ENCODE measurements at regions not wholly inside any gene's neighbourhood (a gene's known extent, or its start where the extent isn't known, plus 50 kb on each side); places are given as distances from the start of the nearest gene placed in this dataset.
"Not testable (repeated sequence)": the region's sequence is repeated elsewhere in the genome, so short reads cannot be mapped to it uniquely, and the experiment has no call there.

- H3K27ac ChIP-seq = no peak overlapping the region
- H3K9me3 ChIP-seq = no peaks in the 10 kb centered on the region
- no peak overlapping the region for H3K4me3 ChIP-seq
- no peak for DNase-seq
- no peaks in the 10 kb centered on the region for H3K27me3 ChIP-seq
- TF ChIP-seq POLR2A (IDR thresholded peaks at IDR 0.05) (no peak), CTCF (IDR thresholded peaks at IDR 0.05) (no peak), EP300 (IDR thresholded peaks at IDR 0.05) (no peak)
- intact Hi-C loops (cut with DNase I) = no loop called here
- no peaks in the 10 kb centered on the region for H3K4me1 ChIP-seq (ENCODE audit: insufficient read depth)
- H3K36me3 ChIP-seq = no peaks in the 10 kb centered on the region
These were observed 303.5 kb upstream of the ST8SIA4 start for GRCh38 chr5:101206534-101206933.

GRCh38 chr5:101205065-101205464 lies 302.0 kb upstream of the ST8SIA4 start:
- H3K4me3 ChIP-seq; H3K36me3 ChIP-seq; H3K27ac ChIP-seq; H3K9me3 ChIP-seq; DNase-seq; H3K27me3 ChIP-seq; H3K4me1 ChIP-seq (ENCODE audit: insufficient read depth); intact Hi-C loops (cut with DNase I): not testable (repeated sequence)
- WGBS, 3 donors = 77 to 86% (median 83%) methylated on average over 3 of the region's 3 CpGs

- intact Hi-C loops (cut with DNase I); H3K27ac ChIP-seq; H3K9me3 ChIP-seq; H3K4me1 ChIP-seq (ENCODE audit: insufficient read depth); H3K4me3 ChIP-seq; H3K27me3 ChIP-seq; DNase-seq; H3K36me3 ChIP-seq: not testable (repeated sequence)
- 67 to 81% (median 77%) methylated on average over 9 to 10 of the region's 10 CpGs for WGBS, 3 donors
These were observed 277.3 kb upstream of the ST8SIA4 start for GRCh38 chr5:101180365-101180764.

GRCh38 chr5:101176605-101177004 lies 273.5 kb upstream of the ST8SIA4 start:
- H3K4me3 ChIP-seq = no peak overlapping the region
- no peaks in the 10 kb centered on the region for H3K4me1 ChIP-seq (ENCODE audit: insufficient read depth)
- intact Hi-C loops (cut with DNase I) = no loop called here
- TF ChIP-seq CTCF (IDR thresholded peaks at IDR 0.05) (no peak), POLR2A (IDR thresholded peaks at IDR 0.05) (no peak), EP300 (IDR thresholded peaks at IDR 0.05) (no peak)
- H3K27ac ChIP-seq = no peak overlapping the region
- WGBS, 3 donors = 67 to 93% (median 79%) methylated on average over 3 of the region's 3 CpGs
- H3K36me3 ChIP-seq = no peaks in the 10 kb centered on the region
- H3K27me3 ChIP-seq = no peaks in the 10 kb centered on the region
- DNase-seq = no peak
- no peaks in the 10 kb centered on the region for H3K9me3 ChIP-seq

GRCh38 chr5:101174981-101175380 lies 271.9 kb upstream of the ST8SIA4 start:
- WGBS, 3 donors = 59 to 73% (median 64%) methylated on average over 1 of the region's 1 CpG
- H3K36me3 ChIP-seq = no peaks in the 10 kb centered on the region
- H3K4me1 ChIP-seq (ENCODE audit: insufficient read depth) = no peaks in the 10 kb centered on the region

More at GRCh38 chr5:101174981-101175380, 271.9 kb upstream of the ST8SIA4 start:
- Histone ChIP-seq H3K9me3 (no peaks in the 10 kb centered on the region), H3K4me3 (no peak overlapping the region), H3K27me3 (no peaks in the 10 kb centered on the region), H3K27ac (no peak overlapping the region)
- intact Hi-C loops (cut with DNase I) = no loop called here
- DNase-seq = no peak
- no peak for TF ChIP-seq CTCF (IDR thresholded peaks at IDR 0.05)
- TF ChIP-seq EP300 (IDR thresholded peaks at IDR 0.05) = no peak
- TF ChIP-seq POLR2A (IDR thresholded peaks at IDR 0.05) = no peak
